GM18867 (cell line): ENCODE measurements at regions not wholly inside any gene's neighbourhood (a gene's known extent, or its start where the extent isn't known, plus 50 kb on each side); places are given as distances from the start of the nearest gene placed in this dataset.

ENCODE experiments used
- ATAC-seq: cut with Tn5 transposase; IDR thresholded peaks from one replicate; pipeline ENCODE4 v1.9.1; 2021; ENCODE audit warnings: mild to moderate bottlenecking, moderate library complexity; ENCODE audit not compliant: unreplicated experiment

GRCh38 chr6:43877036-43877435, 107.0 kb downstream of the VEGFA start:
- ATAC-seq, result no peak

- no peak for ATAC-seq
Measured at GRCh38 chr6:43876602-43877001, 106.6 kb downstream of the VEGFA start.

GRCh38 chr6:43875849-43876572, 106.0 kb downstream of the VEGFA start:
- ATAC-seq, result no peak

- ATAC-seq, result no peak
Measured at GRCh38 chr6:43874814-43875590, 105.0 kb downstream of the VEGFA start.

- no peak for ATAC-seq
Measured at GRCh38 chr6:43873806-43874714, 104.0 kb downstream of the VEGFA start.

GRCh38 chr6:43871933-43872332, 101.9 kb downstream of the VEGFA start:
- ATAC-seq, result no peak

- no peak for ATAC-seq
Measured at GRCh38 chr6:43871284-43871683, 101.3 kb downstream of the VEGFA start.

GRCh38 chr6:43870660-43871061, 100.7 kb downstream of the VEGFA start:
- no peak for ATAC-seq

- ATAC-seq, result no peak
Measured at GRCh38 chr6:43869792-43870659, 100.0 kb downstream of the VEGFA start.

GRCh38 chr6:43869079-43869710, 99.2 kb downstream of the VEGFA start:
- ATAC-seq, result no peak

- no peak for ATAC-seq
Measured at GRCh38 chr6:43868467-43868866, 98.5 kb downstream of the VEGFA start.

GRCh38 chr6:43867996-43868395, 98.0 kb downstream of the VEGFA start:
- no peak for ATAC-seq

- ATAC-seq, result no peak
Measured at GRCh38 chr6:43867246-43867645, 97.2 kb downstream of the VEGFA start.

- ATAC-seq, result no peak
Measured at GRCh38 chr6:43865932-43866645, 96.1 kb downstream of the VEGFA start.

GRCh38 chr6:43865086-43865485, 95.1 kb downstream of the VEGFA start:
- no peak for ATAC-seq

GRCh38 chr6:43862925-43863324, 92.9 kb downstream of the VEGFA start:
- ATAC-seq, result no peak

GRCh38 chr6:43861212-43861894, 91.3 kb downstream of the VEGFA start:
- ATAC-seq, result no peak

GRCh38 chr6:43860285-43860684, 90.3 kb downstream of the VEGFA start:
- ATAC-seq, result no peak

- no peak for ATAC-seq
Measured at GRCh38 chr6:43859213-43859612, 89.2 kb downstream of the VEGFA start.
